ENCODE measurements at regions not wholly inside any gene's neighbourhood (a gene's known extent, or its start where the extent isn't known, plus 50 kb on each side); places are given as distances from the start of the nearest gene placed in this dataset.

GRCh38 chr6:133740816-133741215 lies 148.1 kb upstream of the TCF21 start (continued):
- TF ChIP-seq ZNF207 (IDR thresholded peaks at IDR 0.05; ENCODE audit: borderline replicate concordance) (no peak), NR2F1 (conservative IDR thresholded peaks at IDR 0.05) (no peak), YY1 (IDR thresholded peaks at IDR 0.05; ENCODE audit: low read depth, low read length) (no peak), CUX1 (IDR thresholded peaks at IDR 0.05; ENCODE audit: insufficient replicate concordance, low read depth, low read length) (no peak), ZBTB4 (CRISPR knock-in tag; IDR thresholded peaks at IDR 0.05) (no peak), ATF2 (IDR thresholded peaks at IDR 0.05; ENCODE audit: low read length) (no peak)
